GM21723 (cell line): ENCODE measurements at regions not wholly inside any gene's neighbourhood (a gene's known extent, or its start where the extent isn't known, plus 50 kb on each side); places are given as distances from the start of the nearest gene placed in this dataset.
"Not testable (repeated sequence)": the region's sequence is repeated elsewhere in the genome, so short reads cannot be mapped to it uniquely, and the experiment has no call there.

Source experiments
- ATAC-seq: cut with Tn5 transposase; IDR thresholded peaks from one replicate; pipeline ENCODE4 v1.9.1; 2021; ENCODE audit warnings: mild to moderate bottlenecking, moderate library complexity; ENCODE audit not compliant: unreplicated experiment

GRCh38 chr4:3864742-3865721 lies 98.8 kb downstream of the ADRA2C start:
- no peak for ATAC-seq

GRCh38 chr4:3865986-3866812 lies 100.0 kb downstream of the ADRA2C start:
- ATAC-seq, result no peak

- no peak for ATAC-seq
Measured at GRCh38 chr4:3866813-3867129, 100.6 kb downstream of the ADRA2C start.

- no peak for ATAC-seq
Measured at GRCh38 chr4:3867403-3868100, 101.4 kb downstream of the ADRA2C start.

- ATAC-seq, result no peak
Measured at GRCh38 chr4:3868211-3869173, 102.3 kb downstream of the ADRA2C start.

GRCh38 chr4:3869174-3869572 lies 103.0 kb downstream of the ADRA2C start:
- ATAC-seq, result no peak

GRCh38 chr4:3869661-3870566 lies 103.7 kb downstream of the ADRA2C start:
- ATAC-seq, result no peak

- ATAC-seq, result no peak
Measured at GRCh38 chr4:3870567-3870962, 104.4 kb downstream of the ADRA2C start.

- no peak for ATAC-seq
Measured at GRCh38 chr4:3871181-3871852, 105.1 kb downstream of the ADRA2C start.

- no peak for ATAC-seq
Measured at GRCh38 chr4:3871881-3872833, 106.0 kb downstream of the ADRA2C start.

- ATAC-seq, result no peak
Measured at GRCh38 chr4:3872834-3873313, 106.7 kb downstream of the ADRA2C start.

GRCh38 chr4:3873408-3874027 lies 107.3 kb downstream of the ADRA2C start:
- no peak for ATAC-seq

- ATAC-seq, result no peak
Measured at GRCh38 chr4:3874028-3874415, 107.8 kb downstream of the ADRA2C start.

GRCh38 chr4:3874525-3875110 lies 108.4 kb downstream of the ADRA2C start:
- no peak for ATAC-seq

- no peak for ATAC-seq
Measured at GRCh38 chr4:3875466-3875865, 109.3 kb downstream of the ADRA2C start.

GRCh38 chr4:3876057-3876845 lies 110.1 kb downstream of the ADRA2C start:
- ATAC-seq, result not testable (repeated sequence)
